ENCODE measurements at regions not wholly inside any gene's neighbourhood (a gene's known extent, or its start where the extent isn't known, plus 50 kb on each side); places are given as distances from the start of the nearest gene placed in this dataset.
"Not testable (repeated sequence)": the region's sequence is repeated elsewhere in the genome, so short reads cannot be mapped to it uniquely, and the experiment has no call there.

DNA sequence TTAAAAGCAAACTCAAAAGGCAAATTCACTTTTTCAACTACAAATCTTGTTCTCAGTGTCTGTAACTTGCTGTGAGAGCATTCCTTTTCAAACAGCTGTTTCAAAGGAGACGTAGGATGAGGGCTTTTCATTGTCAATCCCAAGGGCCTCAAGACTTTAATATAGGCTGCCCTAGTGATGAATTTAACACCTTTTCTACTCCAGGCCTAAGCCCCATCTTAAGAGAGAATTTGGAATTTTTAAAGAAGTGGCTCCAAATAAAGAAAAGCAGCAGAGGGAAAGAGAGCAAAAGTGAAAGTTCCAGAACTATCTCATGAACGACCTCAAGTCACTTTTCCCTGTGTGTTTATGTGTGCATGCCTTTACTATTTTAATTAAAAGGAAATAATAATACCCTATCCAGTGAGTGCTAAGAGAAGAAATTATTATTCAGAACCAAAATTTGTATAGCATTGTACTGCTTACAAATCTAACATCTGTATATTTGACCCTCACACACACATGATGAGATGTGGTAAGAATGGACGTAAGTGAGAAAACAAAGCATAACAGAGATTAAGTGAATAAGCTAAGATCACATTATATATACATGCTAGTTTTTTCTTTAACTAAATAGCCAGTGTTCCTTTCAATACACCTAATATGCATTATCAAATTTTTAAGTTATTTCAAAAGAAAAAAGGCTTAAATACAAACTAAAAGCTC, 196.4 kb downstream of the VGLL3 start:
- no peak for DNase-seq (ENCODE audit: low read depth in 3 of 3, low spot score in 2 of 3)

DNA sequence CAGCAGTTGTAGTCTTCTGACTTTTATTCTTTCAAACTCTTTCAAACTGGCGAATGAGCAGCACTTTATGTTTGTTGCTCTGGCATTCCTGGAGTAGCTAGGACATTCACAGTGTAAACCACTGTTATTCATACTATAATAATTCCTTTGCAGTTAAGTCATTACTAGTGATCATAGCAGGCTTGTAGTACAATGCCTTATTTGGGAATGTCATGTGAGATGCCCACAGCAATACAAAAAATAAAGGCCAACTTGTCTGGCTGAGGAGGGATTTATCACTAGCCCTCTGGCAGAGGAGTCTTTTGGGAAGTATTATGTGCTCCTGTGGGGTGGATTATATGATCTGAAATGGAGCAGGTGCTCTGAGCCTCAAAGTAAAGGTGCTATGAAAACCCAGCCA, 197.2 kb downstream of the VGLL3 start:
- no peak for DNase-seq (ENCODE audit: low read depth in 3 of 3, low spot score in 2 of 3)

DNA sequence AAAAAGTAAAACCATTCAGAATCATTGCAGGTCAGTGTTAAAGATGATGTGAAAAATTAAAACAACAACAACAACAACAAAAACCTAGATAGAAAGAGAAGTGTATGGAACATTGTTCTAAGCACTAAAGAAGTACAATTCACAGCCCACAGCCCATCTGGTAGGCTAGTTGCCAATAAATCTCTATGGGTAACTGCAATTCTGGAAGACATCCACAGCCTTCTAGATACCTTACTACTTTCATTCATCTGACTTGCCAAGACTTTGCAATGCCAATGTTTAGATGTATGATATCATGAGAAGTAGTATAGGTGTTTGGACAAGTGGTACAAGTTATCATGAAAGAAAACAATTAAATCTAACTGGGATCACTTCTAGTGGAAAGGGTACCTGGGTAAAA, 198.6 kb downstream of the VGLL3 start:
- no peak for DNase-seq (ENCODE audit: low read depth in 3 of 3, low spot score in 2 of 3)

DNA sequence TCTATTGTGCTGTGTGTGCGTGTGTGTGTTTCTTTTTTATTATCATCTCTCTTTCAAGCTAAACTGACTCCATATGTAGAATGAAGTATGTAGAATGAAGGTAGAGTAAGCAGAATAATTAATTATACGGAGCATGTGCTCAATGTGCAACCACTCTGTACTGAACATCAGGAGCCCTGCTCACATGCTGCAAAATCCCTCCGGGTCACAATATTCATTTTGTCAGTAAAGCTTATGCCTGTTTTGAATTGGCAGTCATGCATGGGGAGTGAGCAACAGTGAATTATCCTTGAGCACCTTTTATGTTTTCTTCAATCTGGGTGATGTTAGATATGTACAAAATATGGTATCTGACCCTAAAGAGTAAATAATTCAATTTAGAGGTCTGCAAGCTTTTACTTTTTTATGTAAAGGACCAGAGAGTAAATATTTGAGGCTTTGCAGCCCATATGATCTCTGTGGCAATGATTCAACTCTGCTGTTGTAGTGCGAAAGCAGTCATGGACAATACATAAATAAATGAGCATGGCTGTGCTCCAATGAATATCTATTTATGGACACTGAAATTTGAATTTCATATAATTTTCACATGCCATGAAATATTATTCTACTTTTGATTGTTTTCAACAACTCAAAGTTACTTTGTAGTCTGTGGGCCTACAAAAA, 199.9 kb downstream of the VGLL3 start:
- DNase-seq (ENCODE audit: low read depth in 3 of 3, low spot score in 2 of 3) = no peak

DNA sequence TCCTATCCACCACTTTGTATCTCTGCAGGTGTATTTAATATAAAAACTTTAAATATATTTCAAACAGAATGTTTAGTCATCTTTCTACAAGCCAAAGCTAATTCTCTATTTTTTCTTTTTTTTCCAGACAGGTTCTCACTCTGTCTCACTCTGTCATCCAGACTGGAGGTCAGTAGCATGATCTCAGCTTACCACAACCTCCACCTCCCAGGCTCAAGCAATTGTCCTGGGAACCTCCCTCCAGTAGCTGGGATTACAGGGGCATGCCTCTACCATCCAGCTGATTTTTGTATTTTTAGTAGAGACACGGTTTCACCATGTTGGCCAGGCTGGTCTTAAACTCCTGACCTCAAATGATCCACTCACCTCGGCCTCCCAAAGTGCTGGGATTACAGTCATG, 202.6 kb downstream of the VGLL3 start:
- DNase-seq (ENCODE audit: low read depth in 3 of 3, low spot score in 2 of 3) = no peak

DNA sequence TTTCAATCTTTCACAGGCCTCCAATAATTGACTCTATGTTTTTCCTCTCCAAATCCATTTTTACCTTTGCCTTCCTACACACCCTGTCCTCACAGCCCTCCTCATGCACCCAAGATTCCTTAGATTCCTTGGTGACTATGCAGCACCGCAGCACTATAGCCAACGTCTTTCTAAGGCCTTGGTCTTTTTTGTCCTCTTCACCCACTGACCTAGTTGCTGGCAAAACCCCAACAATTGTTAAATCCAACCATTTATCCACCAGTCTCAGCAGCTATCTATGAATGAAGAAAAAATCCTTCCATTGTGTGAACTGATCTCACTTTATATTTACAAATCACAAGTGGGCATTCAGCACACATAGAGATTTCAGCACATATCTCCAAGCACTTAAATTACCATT, 203.9 kb downstream of the VGLL3 start:
- DNase-seq (ENCODE audit: low read depth in 3 of 3, low spot score in 2 of 3) = no peak

DNA sequence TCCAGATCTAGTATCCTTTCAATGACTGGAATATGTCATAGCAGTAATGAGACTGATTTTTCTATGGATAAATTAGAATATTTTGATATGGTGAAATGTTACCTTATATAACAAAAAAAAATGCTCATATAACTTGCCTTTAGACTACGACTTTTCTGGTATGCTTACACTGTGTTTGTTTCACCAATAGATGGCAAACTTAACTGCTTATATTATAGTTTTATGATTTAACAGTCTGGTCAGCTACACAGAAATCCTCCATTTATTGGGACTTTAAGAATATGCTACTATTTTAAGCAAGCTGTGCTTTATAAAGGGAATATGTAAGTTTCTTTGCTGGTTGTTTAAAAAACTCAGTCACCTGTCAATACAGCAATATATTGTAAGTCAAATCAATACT, 205.6 kb downstream of the VGLL3 start:
- no peak for DNase-seq (ENCODE audit: low read depth in 3 of 3, low spot score in 2 of 3)

DNA sequence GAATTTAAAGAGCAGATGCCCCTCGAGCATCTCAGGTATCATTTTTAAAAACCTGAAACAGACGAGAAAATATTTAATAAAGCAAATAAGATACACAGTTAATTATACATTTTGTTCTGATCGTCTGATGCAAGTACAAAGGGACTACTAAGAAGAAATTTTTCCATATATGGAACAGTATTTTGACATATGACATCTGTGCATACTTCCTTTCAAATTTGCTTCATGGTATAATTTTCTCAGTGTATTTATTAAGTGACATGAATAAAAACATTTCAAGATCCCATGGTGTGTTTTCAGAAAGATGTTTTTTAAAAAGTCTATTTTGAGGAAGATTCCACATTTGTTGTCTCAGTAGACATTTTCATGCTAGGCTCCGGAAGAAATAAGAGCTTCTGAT, 208.1 kb downstream of the VGLL3 start:
- no peak for DNase-seq (ENCODE audit: low read depth in 3 of 3, low spot score in 2 of 3)

DNA sequence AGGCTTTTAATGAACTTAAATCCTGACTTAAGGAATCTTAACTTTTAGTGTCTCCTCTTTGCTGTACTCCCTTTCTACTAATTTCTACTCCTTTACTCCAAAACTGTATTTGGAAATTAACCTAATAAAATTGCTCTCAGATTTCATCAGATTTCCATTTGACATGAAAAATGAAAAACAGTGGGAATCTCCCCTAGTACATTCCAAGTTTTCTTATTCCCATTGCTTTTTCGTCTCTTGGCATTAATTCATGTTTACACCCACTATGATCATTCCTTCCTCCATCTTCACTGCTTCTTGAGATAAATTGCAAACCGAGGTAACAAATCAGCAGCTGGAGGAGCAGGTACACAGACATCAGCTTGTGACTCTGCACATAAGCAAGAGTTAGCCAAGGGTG, 208.7 kb downstream of the VGLL3 start:
- DNase-seq (ENCODE audit: low read depth in 3 of 3, low spot score in 2 of 3) = no peak

DNA sequence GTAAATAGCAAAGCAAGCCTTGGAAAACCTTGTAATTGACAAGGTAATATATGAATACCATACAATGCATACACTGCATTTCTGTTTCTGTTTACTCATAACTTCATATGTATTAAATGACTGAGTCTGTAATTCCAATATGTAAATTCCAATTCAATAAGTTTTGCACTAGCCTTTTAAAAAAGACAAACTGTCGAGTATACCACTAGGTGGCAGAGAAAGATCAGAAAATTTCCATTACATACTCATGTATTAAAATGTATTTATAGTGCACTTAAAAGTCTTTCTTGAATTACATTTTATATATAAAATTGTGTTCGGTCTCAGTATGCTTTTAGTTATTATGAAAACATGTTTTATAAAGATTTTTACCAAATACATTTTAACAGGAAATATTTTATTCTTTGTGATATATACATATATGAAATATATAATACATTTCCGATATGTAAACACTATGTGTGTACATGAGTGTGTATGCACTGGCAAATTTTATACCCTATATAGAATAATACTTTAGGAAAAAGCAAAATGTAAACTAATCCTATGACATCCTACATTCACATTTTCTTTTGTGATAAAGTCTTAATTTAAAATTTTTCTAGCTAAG, 216.8 kb downstream of the VGLL3 start:
- no peak for DNase-seq (ENCODE audit: low read depth in 3 of 3, low spot score in 2 of 3)

DNA sequence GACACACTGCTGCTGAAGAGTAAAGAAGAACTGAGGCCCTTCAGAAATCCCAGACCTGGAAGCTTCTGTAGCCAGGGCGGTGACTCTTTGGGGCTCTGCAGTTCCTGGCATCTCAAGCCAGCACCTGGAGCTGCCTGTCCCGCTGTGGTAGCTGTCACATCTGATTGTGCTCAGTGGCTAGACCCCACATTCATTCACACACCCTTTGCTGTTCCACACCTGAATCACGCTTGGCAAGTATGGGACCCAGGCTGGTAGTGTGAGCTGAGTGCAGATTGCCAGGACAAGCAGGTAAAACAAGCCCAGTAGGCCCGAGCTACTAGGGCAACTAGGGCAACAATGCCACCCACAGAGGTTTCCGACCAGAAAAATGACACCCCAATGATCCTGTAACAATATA, 218.2 kb downstream of the VGLL3 start:
- no peak for DNase-seq (ENCODE audit: low read depth in 3 of 3, low spot score in 2 of 3)

DNA sequence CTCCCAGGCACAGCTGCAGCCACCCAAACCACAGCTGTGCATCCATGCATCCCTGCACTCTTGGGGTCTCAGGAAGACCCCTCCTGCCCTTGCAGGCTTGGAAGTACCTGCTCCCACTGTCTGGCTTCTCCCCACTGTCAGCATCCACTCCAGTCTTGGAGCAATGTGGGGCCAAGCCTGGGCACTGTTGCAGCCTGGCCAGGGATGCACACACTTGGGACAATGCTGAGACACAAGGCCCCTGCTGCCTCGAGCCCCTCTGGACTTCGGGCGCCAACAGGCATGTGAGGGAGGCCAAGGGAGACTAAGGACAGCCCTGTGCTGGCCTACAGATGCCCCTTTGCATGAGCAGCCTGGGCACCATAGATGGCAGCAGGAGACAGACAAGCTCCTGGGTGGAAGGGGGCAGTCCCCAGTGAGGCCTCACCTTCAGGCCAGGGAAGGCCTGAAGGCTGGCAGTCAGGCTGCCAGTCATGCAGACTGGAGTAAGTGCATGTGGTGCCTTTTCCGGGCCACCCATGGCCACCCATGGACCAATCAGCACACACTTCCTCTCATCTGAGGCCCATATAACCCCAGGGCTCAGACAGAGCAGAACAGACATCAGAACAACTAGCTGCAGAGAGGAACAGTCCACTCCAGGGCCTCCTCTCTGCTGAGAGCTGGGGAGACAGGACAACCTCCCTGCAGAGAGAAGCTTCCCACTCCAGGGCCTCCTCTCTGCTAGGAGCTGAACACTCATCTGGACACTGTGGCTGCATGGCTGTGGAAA, 219.0 kb downstream of the VGLL3 start:
- DNase-seq (ENCODE audit: low read depth in 3 of 3, low spot score in 2 of 3) = no peak

DNA sequence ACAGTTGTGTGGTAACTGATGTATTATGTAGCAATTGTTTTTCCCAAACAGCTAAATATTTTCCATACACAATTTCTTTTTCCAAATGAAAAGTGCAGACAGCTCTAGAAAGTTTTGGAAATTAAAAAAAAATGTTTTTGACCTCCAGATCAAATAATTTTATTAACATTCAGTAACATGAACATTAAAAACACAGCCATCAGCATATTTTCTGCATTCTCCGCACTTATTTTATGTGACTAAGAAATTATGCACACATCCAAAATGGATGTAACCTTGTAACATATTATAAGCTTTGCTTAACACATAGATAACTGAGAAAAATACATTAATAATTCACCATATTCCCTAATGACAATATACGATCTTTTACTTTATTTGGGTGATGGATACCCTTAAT, 224.6 kb downstream of the VGLL3 start:
- DNase-seq (ENCODE audit: low read depth in 3 of 3, low spot score in 2 of 3) = no peak

DNA sequence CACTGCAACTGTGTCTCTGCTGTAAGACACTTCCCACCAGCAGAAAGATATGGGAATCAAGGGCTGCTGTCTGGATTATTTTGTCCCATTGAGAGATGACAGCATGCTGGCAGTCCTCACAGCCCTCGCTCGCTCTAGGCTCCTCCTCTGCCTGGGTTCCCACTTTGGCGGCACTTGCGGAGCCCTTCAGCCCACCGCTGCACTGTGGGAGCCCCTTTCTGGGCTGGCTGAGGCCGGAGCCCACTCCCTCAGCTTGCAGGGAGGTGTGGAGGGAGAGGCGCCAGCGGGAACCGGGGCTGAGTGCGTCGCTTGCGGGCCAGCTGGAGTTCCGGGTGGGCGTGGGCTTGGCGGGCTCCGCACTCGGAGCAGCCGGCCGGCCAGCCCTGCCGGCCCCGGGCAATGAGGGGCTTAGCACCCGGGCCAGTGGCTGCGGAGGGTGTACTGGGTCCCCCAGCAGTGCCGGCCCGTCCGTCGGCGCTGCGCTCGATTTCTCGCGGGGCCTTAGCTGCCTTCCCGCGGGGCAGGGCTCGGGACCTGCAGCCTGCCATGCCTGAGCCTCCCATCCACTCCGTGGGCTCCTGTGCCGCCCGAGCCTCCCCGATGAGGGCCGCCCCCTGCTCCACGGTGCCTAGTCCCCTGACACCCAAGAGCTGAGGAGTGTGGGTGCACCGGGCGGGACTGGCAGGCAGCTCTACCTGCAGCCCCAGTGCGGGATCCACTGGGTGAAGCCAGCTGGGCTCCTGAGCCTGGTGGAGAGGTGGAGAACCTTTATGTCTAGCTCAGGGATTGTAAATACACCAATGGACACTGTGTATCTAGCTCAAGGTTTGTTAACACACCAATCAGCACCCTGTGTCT, 233.4 kb downstream of the VGLL3 start:
- DNase-seq (ENCODE audit: low read depth in 3 of 3, low spot score in 2 of 3) = not testable (repeated sequence)

DNA sequence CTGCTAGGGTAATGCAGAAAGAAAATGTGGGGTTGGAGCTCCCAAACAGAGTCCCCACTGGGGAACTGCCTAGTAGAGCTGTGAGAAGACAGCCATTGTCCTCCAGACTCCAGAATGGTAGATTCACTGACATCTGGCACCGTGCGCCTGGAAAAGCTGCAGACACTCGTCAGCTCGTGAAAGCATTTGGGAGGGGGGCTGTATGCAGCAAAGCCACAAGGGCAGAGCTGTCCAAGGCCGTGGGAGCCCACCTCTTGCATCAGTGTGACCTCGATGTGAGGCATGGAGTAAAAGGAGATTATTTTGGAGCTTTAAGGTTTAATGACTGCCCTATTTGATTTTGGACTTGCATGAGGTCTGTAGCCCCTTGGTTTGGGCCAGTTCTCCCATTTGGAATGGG, 242.9 kb downstream of the VGLL3 start:
- no peak for DNase-seq (ENCODE audit: low read depth in 3 of 3, low spot score in 2 of 3)

DNA sequence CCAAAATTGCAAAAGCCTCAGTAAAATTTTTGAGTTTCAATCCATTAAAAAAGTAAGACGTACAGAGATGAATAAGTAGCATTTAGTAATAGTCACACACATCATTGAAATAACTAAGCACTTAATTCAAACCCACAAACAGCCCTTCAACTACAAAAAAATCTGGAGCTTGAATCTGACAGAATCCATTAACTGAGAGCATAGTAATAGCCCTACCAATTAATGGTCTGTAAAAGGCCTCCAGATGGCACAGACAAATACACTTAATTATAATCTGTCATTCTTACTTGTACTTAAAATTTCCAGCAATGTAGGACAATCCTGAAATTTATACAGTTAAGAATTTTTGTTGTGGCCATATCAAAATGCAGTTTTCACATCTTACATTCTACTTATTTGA, 246.9 kb downstream of the VGLL3 start:
- DNase-seq (ENCODE audit: low read depth in 3 of 3, low spot score in 2 of 3) = no peak

DNA sequence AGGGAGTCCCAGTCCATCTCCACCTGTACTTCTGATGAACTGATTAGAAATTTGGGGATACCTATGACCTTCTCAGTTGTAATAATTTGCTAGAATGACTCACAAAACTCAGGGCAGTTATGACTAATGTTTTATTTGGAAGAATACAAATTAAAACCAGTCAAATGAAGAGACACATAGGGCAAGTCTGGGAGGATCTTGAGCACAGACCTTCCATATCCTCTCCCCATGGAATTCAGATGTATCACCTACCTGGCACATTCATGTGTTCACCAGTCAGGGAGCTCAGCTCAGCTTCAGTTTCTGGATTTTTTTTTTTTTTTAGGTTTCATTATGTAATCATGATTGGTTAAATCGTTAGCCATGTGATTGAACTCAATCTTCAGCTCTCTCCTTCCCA, 247.7 kb downstream of the VGLL3 start:
- no peak for DNase-seq (ENCODE audit: low read depth in 3 of 3, low spot score in 2 of 3)

DNA sequence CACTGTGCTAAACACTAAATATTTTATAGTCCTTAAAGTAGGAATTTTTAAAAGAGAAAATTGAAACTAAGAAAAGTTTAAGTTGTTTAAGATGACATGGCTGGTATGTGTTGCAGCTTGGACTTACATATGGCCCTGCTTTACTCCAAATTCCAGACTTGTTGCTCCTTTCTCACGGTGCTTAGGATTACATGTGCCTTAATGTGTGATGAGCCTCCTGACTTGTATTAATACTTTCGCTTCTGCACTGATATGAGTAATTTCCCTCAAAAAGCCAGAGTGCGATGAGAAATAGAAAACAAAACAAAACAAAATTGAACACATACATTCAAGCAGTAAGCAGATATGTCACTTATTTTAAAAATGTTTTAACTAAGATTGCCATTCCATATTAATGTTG, 250.2 kb downstream of the VGLL3 start:
- no peak for DNase-seq (ENCODE audit: low read depth in 3 of 3, low spot score in 2 of 3)

DNA sequence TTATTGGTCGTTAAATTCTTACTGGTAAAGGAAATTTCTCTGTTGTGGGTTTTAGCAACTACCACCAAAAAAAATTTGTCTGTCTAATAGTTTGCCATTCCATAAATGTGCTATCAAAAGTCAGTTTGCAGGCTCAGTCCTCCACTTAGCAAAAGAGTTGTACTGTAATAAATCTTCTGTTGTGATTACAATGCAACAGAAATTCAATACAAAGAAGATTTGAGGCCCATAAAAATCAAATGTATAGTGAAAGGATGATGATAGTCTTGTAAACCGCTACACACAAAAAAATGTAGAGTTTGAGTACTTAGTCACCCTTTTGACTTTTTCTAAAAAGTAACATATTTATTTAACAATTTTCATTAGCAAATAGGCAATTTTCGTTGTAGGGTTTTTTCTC, 251.7 kb downstream of the VGLL3 start:
- no peak for DNase-seq (ENCODE audit: low read depth in 3 of 3, low spot score in 2 of 3)

DNA sequence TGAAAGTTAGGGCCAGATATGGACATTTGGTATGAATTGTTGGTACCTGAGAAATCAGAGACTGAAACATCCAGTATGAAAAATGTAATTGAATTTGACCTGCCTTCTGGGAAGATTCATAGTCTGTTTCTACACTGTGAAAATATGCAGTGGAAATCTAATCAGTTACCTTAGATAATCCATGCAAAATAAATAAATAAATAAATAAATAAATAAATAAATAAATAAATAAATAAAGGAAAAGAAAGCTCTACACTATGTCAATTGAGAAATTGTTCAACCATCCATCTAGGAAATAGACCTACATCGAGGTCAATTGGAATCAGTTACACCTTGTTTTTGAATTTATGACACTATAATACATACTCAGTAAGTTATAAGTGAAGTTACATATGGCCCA, 252.3 kb downstream of the VGLL3 start:
- no peak for DNase-seq (ENCODE audit: low read depth in 3 of 3, low spot score in 2 of 3)

DNA sequence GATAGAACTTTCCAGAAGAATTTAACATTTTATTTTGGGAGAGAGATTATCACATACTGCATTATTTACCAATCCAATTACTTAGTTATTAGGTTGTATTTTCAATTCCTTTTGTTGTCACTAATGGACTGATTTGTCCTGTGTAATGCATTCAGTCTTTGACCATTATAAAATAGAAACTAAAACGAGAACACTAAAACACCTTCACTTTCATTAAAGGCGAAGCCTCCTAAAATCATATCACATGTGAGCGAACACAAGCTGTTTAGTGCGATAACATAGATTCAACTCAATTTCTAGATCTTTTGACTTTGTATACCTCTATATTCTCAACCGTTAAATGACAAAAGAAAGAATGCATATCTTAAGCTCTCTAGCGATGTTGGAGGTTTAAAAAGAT, 253.4 kb downstream of the VGLL3 start:
- DNase-seq (ENCODE audit: low read depth in 3 of 3, low spot score in 2 of 3) = no peak

All from right renal cortex interstitium (tissue), 3 donors.